ELR (cell line): ENCODE measurements at regions not wholly inside any gene's neighbourhood (a gene's known extent, or its start where the extent isn't known, plus 50 kb on each side); places are given as distances from the start of the nearest gene placed in this dataset.
"Not testable (repeated sequence)": the region's sequence is repeated elsewhere in the genome, so short reads cannot be mapped to it uniquely, and the experiment has no call there.

Experiments
- DNase-seq: peaks from one replicate; pipeline ENCODE4 v3.0.0-alpha.2; 2015; ENCODE audit warnings: low read depth

DNA sequence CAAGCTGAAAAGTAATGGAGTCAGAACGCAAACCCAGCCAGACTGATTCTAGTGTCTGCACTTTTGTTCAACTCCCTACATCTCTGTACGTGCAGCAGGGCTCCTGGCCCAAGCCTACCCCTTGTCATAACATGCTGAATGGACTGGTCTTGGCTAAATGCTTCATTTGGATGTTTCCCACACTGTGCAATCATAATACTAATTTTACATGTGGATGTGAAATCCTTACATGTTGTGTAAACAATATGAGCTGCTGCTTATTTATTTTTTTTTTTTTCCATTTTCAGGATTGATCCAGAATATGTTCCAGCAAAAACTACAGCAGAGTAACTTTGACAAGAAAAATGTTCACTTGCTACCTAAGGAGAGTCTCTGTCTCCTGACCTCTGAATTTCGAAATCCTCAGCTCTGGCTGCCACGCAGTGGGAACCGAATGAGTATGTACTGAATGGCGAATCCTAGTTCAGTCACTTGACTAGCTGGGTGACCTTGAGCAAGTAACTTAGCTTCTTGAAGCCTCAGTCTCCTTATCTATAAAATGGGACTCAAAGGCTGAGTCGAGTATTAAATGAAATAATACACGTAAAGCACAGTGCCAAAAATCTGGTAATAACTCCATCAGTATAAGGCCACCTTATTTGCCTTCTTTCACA lies 133.4 kb downstream of the EHF start:
- no peak for DNase-seq

DNA sequence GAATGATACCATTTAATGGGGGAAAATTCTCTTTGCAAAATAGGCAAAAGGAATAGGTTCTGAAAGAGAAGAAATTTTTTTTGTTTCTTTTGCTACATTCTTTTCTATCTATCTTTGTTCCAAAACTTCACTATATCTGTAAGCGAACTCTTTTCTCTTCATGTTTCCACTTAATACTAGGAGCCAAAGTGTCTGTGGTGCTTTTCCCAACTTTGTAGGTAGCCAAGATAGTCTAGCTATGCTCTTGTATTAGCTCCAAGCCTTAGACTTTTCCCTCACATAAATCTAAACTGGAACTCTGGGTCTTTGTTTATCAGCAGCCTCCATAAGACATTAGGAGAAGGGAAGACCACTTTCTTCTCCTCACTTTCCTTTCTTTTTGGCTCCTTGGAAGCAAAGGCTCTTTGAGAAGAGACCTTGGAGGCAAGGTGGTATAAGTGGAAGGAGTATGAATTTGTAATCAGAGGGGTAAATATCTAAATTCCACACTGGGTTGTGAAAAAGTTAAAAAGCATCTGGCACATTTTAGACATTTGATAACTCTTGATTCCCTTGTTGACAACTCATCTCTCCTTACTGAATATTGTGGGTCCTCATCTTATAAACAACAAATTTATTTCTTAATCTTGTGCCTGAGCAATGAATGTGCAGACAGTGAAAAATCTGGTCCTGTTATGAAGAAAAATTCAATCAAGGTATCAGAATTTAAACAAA lies 130.0 kb downstream of the EHF start:
- no peak for DNase-seq

DNA sequence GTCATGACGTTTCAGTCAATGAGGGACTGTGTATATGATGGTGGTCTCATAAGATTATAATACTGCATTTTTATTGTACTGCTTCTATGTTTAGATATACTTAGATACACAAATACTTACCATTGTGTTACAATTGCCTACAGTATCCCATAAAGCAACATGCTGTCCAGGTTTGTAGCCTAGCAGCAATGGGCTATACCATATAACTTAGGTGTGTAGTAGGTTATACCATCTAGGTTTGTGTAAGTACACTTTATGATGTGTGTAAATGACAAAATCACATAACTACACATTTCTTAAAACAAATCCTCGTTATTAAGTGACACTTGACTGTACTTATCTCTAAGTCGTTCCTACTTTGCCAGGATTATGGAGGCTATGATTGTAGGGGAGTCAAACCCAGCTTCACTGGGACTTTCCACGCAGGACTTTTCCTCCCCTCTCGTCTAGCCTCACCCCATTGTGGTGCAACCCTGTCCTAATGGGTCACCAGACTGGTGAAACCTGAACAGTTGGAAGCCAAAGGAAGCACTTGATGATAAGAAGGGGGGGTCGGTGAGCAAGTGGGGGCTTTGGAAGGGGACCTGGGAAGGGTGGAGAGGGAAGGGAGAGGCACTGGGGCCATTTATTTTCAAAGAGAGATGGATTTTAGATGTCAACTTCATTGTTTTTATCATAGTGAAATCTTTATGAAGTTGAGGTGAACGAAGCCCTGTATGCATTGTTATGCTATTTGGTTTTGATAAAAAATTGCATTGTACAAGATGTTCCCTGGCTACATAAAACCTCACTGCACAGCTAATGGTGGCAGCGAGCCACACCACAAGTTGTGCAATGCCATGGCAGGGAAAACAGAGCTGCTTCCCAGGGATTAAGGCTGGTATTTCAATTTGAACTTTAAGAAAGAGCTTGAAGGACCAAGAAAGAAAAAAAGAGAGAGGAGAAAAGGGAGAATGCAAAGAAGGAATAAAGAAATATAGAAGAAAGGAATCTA lies 129.1 kb downstream of the EHF start:
- DNase-seq: peak; percentile 34

DNA sequence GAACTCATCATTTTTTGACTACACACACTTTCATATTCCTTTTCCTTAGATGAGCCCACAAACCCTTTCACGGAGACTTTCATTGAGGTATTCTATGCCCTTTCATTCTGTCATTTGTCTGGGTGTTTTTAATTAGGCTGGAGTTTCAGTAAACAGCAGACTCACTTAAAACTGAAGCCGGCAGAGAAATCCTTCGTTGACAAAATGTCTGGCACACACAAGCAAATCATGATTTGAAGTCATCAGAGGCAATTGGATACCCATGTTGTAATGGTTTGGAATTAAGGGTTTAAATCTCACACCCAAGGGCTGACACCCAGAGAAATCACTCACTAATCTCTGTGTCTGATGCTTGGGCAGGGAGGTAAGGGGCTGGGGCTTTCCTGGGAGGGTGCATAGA lies 127.1 kb downstream of the EHF start:
- DNase-seq: no peak

DNA sequence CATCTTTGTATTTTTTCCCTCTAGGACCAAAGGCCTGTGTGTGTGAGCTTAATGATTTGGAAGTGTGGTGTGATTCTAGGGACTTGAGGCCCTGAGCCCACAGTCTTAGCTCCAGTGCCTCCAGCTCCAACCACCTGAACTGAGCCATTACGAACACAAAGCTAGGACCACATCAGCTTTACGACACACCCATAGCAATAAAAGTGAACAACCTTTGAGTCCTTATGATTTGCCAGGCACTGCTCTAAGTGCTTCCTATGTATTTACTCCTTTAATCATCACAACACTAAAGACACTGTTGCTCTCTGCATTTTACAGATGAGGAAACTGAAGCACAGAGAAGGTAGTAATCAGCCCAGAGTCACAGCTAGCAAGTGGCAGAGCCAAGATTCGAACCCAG lies 126.4 kb downstream of the EHF start:
- DNase-seq: no peak

DNA sequence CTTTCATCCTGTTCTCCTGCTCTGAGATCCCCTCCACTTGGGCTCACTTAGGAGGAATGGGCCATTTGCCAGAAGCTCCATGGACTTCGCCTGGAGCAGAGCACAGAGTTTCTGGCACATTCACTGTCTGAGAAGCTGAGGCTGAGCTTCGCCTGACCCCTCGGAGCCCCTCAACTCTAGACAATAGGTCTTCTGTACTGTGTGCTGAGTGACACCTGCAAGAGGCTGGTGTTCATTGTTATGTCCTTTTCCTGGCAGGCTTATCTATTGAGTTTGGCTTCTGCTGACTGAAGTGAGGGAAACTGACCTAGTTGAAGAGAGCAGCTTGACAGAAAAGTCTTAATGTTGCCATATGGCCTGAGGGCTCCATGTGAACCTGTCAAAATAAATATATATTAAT lies 124.3 kb downstream of the EHF start:
- no peak for DNase-seq

DNA sequence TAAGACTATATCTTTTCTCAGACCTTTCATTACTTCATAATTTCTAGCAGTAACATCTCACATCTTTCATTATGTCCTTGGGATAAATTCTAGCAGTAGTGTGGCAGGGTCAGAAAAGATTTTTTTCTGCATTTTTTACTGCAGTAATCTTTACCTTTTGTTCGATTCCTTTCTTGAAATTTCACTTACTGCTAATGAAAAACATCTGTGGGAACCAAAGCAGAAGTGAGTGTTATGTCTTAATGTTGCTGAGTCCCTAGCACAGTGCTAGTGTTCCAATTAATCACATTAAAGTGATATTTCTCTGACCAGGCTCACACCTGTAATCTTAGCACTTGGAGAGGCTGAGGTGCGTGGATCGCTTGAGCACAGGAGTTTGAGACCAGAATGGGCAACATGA lies 123.6 kb downstream of the EHF start:
- DNase-seq: no peak

DNA sequence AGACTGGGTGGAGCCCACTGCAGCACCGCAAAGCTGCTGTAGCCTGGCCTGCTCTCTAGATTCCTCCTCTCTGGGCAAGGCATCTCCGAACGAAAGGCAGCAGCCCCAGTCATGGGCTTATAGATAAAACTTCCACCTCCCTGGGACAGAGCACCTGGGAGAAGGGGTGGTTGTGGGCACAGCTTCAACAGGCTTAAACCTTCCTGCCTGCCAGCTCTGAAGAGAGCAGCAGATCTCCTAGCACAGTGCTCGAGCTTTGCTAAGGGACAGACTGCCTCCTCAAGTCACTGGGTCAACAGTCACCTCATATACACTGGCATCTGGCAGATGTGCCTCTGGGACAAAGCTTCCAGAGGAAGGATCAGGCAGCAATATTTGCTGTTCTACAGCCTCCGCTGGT lies 117.3 kb downstream of the EHF start:
- no peak for DNase-seq

DNA sequence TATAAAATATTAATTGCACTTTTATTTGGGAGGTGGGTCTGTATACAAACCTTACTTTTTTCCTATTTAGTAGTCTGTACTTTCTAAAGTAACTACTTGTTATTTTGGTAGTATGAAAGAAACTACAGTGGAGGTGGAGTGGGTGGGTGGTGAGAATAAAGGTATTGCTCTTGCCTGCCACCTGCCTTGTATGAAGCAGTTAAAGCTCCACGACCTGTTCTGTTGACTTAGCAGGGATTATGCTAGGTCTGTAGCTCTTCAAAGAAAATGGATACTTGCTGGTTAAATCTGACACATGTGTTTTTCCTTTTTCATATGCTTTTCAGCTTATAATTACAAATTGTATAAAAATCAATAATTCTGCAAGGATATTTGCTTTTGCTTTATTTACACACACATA lies 111.9 kb downstream of the EHF start:
- no peak for DNase-seq

DNA sequence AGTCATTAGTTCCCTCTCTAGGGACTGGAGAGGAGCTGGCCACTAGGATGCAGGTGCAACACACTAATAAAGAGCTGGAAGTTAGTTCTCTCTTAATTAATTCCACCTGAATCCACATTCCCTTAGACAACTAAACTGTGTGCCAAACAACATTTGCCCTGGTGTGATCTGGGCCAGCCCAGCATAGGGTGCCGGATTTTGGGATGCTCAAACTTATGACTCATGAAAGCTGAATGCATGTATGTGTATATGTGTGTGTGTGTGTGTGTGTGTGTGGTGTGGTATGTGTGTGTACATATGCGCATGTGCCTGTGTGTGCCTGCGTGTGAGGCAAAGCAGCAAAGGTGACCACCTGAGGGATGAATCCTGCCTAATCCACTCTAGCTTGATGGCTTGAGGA lies 110.7 kb downstream of the EHF start:
- no peak for DNase-seq

DNA sequence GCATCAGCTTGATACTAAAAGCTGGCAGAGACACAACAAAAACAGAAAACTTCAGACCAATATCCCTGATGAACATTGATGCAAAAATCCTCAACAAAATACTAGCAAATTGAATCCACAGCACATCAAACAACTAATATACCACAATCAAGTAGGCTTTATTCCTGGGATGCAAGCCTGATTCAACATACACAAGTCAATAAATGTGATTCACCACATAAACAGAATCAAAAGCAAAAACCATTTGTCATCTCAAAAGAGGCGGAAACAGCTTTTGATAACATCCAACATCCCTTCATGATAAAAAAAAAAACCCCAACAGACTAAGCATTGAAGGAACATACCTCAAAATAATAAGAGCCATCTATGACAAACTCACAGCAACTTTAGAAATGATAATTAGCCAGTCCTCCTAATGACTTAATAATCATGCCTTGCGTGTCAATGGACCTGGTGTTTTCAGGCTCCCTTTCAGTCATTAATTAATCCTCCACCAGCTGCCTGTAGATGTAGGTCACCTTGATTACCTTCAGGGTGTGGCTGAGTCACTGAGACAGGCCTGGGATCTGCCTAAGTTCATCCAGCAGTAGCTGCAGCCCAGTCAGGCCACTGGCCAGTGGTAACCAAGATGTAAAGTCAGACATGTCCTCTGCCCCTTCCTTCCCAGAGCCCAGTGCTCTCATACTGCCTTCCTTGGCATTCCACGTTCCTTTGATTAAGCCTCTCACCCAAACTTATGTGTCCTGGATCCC lies 109.8 kb downstream of the EHF start:
- DNase-seq: no peak

DNA sequence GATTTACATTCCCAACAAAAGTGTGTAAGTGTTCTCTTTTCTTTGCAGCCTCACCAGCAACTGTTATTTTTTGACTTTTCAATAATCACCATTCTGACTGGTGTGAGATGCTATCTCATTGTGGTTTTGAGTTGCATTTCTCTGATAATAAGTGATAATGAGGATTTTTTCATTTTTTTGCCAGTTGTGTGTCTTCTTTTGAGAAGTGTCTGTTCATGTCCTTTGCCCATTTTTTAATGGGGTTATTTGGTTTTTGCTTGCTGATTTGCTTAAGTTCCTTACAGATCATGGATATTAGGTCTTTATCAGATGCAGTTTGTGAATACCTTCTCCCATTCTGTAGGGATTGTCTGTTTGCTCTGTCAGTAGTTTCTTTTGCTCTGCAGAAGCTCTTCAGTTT lies 107.7 kb downstream of the EHF start:
- DNase-seq: no peak

DNA sequence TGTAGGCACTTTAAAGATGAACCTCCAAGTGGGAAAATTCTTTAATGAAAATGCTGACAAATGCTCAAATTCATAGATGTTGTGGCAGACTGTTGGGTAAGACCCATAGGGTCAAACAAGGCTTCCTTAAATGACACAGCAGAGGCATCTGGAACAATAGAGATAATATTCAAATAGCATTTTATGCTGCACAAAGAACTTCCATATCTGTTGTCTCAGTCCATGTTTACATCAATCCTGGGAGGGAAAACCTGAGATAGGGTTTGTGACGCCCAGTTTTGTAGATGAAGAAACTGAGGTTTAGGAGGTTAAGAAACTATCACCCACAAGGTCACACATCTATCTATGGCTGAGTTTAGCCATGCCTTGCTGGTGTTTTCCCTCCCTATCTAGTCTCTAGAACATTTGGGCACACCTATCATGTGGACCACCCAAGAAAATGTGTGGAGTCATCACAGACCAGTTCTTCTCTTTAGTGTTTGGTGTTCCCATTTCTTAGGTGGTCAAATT lies 106.4 kb downstream of the EHF start:
- DNase-seq: no peak

DNA sequence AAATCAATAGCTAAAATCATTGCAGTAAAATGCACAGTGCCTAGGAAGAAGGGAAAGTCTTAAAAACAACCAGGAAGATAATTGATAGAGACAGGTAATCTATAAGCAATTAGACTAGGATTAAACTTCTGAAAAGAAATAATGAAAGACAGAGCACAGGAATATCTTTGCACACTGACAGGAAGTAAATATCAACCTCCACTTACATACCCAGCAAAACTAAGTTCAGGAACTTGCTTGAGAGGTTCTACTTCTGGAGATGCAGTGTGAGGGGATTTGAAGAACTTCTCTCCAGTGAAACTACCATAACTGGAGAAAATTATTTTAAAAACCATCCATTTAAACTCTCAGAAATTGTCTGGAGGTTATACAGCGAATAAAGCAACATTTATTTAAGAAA lies 104.1 kb downstream of the EHF start:
- no peak for DNase-seq

DNA sequence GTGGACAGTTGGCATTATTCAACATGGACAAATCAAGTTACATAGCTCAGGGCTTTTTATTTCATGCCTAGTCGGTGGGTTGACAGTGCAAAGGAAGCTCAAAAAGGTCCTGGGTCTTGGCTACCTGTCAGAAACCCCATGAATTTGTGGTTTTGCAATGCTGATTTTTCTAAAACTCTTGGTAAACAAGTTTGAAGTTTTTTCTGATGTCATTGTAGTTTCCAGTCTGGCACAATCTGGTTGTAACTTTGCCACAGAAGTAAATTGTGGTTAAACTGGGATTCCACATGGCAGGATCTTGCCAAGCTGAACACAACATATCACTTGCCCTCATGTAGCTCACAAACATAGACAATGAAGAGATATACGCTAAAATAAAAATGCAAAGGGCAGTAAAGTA lies 100.8 kb downstream of the EHF start:
- no peak for DNase-seq

DNA sequence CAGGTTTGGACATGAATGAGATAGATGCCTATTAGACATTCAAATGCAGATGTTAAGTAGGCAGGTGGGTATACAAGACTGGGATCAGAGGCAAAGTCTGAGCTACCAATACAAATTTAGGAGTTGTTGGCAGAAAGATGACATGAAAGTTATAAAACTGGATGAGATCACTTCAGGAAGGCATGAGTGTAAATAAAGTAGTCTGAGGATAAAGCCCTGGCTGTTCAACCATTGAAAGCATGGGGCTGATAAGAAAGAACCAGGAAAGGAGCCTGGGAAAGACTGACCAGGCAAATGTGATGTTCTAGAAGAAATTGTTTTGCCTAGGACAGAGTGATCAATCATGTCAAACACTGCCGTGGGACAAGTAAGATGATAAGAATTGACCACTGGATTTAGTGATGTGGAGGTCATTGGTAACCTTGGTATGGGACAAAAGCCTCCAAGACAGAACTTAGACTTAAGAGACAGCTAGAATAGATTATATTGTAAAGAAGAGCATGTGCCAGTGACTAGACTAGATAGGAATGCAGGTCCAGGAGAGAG lies 98.5 kb downstream of the EHF start:
- DNase-seq: peak; percentile 17

DNA sequence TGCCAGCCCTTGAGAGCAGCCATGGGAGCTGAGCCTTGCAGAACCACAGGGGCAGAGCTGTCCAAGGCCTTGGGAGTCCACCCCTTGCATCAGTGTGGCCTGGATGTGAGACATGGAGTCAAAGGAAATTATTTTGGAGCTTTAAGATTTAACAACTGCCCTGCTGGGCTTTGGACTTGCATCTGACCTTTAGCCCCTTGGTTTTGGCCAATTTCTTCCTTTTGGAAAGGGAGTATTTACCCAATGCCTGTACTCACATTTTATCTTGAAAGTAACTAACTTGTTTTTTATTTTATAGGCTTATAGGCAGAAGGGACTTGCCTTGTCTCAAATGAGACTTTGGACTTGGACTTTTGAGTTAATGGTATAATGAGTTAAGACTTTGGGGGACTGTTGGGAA lies 92.7 kb downstream of the EHF start:
- not testable (repeated sequence) for DNase-seq
